ENCODE measurements at regions not wholly inside any gene's neighbourhood (a gene's known extent, or its start where the extent isn't known, plus 50 kb on each side); places are given as distances from the start of the nearest gene placed in this dataset.

DNA sequence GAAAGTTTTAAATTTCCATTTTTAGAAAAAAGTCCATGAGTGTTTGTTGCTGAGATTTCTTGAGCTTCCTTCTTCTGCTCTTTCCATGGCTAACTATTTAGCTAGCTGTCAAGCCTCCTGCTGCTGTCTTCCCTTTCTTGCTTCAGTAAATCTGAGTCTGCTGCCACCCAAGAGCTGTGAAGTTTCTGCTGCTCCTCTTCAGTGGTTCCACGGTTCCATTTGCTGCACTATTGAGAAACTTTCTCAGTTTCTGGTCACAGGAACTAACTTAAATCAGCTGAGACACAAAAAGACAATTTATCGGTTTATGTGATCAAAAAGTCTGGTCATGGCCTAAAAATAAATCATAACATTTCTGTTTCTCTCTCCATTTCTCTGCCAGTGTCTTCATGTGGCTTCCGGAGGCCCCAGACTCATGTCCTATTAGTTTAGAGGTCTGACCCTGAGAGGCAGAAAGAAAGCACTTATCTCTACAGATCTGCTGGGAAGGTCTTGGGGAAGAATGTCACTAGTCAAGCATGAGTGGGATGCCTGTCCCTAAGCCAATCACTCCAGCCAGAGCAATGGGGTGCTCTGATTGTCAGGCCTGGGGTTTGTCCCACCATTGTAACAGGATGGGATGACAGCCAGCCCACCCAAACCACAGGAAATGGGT lies 73.0 kb upstream of the ARL4C start:
- TF ChIP-seq, protein P1, sequence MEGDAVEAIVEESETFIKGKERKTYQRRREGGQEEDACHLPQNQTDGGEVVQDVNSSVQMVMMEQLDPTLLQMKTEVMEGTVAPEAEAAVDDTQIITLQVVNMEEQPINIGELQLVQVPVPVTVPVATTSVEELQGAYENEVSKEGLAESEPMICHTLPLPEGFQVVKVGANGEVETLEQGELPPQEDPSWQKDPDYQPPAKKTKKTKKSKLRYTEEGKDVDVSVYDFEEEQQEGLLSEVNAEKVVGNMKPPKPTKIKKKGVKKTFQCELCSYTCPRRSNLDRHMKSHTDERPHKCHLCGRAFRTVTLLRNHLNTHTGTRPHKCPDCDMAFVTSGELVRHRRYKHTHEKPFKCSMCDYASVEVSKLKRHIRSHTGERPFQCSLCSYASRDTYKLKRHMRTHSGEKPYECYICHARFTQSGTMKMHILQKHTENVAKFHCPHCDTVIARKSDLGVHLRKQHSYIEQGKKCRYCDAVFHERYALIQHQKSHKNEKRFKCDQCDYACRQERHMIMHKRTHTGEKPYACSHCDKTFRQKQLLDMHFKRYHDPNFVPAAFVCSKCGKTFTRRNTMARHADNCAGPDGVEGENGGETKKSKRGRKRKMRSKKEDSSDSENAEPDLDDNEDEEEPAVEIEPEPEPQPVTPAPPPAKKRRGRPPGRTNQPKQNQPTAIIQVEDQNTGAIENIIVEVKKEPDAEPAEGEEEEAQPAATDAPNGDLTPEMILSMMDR (IDR thresholded peaks at IDR 0.05; ENCODE audit: borderline replicate concordance, extremely low read depth, low read length, poor library complexity, severe bottlenecking) = no peak
- no peak for TF ChIP-seq EZH2 (IDR thresholded peaks at IDR 0.05; ENCODE audit: borderline replicate concordance, low read depth, low read length, severe bottlenecking)

All from DND-41 (cell line).